Activated T-cell treated with anti-CD3 and anti-CD28 coated beads, Interleukin-2, amount 50 U/mL, for 24 hours (primary cell): ENCODE measurements at regions not wholly inside any gene's neighbourhood (a gene's known extent, or its start where the extent isn't known, plus 50 kb on each side); places are given as distances from the start of the nearest gene placed in this dataset.
"Not testable (repeated sequence)": the region's sequence is repeated elsewhere in the genome, so short reads cannot be mapped to it uniquely, and the experiment has no call there.

Source experiments
- DNase-seq: peaks from one replicate; pipeline ENCODE4 v3.0.0-alpha.2; 2020
- H3K27ac Mint-ChIP-seq: 2 replicates; pipeline ENCODE4 v1.8.0; 2020; ENCODE audit warnings: mild to moderate bottlenecking, mixed read lengths
- H3K27me3 Mint-ChIP-seq: 2 replicates; pipeline ENCODE4 v1.8.0; 2020; ENCODE audit warnings: mixed read lengths
- H3K36me3 Mint-ChIP-seq: 2 replicates; pipeline ENCODE4 v1.8.0; 2020; ENCODE audit warnings: low read depth, mixed read lengths
- H3K4me1 Mint-ChIP-seq: 2 replicates; pipeline ENCODE4 v1.8.0; 2020; ENCODE audit warnings: low read depth, mixed read lengths
- H3K4me3 Mint-ChIP-seq: 2 replicates; pipeline ENCODE4 v1.8.0; 2020; ENCODE audit warnings: mild to moderate bottlenecking, moderate library complexity, mixed read lengths
- H3K9me3 Mint-ChIP-seq: 2 replicates; pipeline ENCODE4 v1.8.0; 2020; ENCODE audit warnings: mixed read lengths

- not testable (repeated sequence) for H3K36me3 Mint-ChIP-seq, H3K4me3 Mint-ChIP-seq, DNase-seq, H3K27me3 Mint-ChIP-seq, H3K4me1 Mint-ChIP-seq, H3K9me3 Mint-ChIP-seq, H3K27ac Mint-ChIP-seq
These were observed 141.1 kb downstream of the SLCO4C1 start for GRCh38 chr5:102154791-102155605.

- no peak for DNase-seq
- no peaks in the 10 kb centered on the region for H3K9me3 Mint-ChIP-seq
- H3K4me1 Mint-ChIP-seq: no peaks in the 10 kb centered on the region
- no peak overlapping the region for H3K4me3 Mint-ChIP-seq
- H3K27me3 Mint-ChIP-seq: no peaks in the 10 kb centered on the region
- H3K27ac Mint-ChIP-seq: no peak overlapping the region
- no peaks in the 10 kb centered on the region for H3K36me3 Mint-ChIP-seq
These were observed 141.8 kb downstream of the SLCO4C1 start for GRCh38 chr5:102154291-102154690.

GRCh38 chr5:102153003-102153759, 142.9 kb downstream of the SLCO4C1 start:
- H3K36me3 Mint-ChIP-seq: no peaks in the 10 kb centered on the region
- DNase-seq: no peak
- H3K4me3 Mint-ChIP-seq: no peak overlapping the region
- no peaks in the 10 kb centered on the region for H3K9me3 Mint-ChIP-seq
- H3K27me3 Mint-ChIP-seq: no peaks in the 10 kb centered on the region
- H3K27ac Mint-ChIP-seq: no peak overlapping the region
- no peaks in the 10 kb centered on the region for H3K4me1 Mint-ChIP-seq

GRCh38 chr5:102139029-102139428, 157.1 kb downstream of the SLCO4C1 start:
- no peak for DNase-seq
- Mint-ChIP-seq H3K9me3 (no peaks in the 10 kb centered on the region), H3K36me3 (no peaks in the 10 kb centered on the region), H3K27ac (no peak overlapping the region), H3K4me3 (no peak overlapping the region), H3K27me3 (no peaks in the 10 kb centered on the region), H3K4me1 (no peaks in the 10 kb centered on the region)

GRCh38 chr5:102138243-102138653, 157.8 kb downstream of the SLCO4C1 start:
- no peaks in the 10 kb centered on the region for H3K27me3 Mint-ChIP-seq
- no peaks in the 10 kb centered on the region for H3K9me3 Mint-ChIP-seq
- no peaks in the 10 kb centered on the region for H3K4me1 Mint-ChIP-seq
- no peak overlapping the region for H3K27ac Mint-ChIP-seq
- H3K4me3 Mint-ChIP-seq: no peak overlapping the region
- H3K36me3 Mint-ChIP-seq: no peaks in the 10 kb centered on the region
- no peak for DNase-seq

- H3K4me3 Mint-ChIP-seq: no peak overlapping the region
- no peaks in the 10 kb centered on the region for H3K9me3 Mint-ChIP-seq
- no peak overlapping the region for H3K27ac Mint-ChIP-seq
- no peaks in the 10 kb centered on the region for H3K27me3 Mint-ChIP-seq
- H3K4me1 Mint-ChIP-seq: no peaks in the 10 kb centered on the region
- no peaks in the 10 kb centered on the region for H3K36me3 Mint-ChIP-seq
- no peak for DNase-seq
These were observed 165.2 kb downstream of the SLCO4C1 start for GRCh38 chr5:102130890-102131289.

GRCh38 chr5:102130386-102130785, 165.7 kb downstream of the SLCO4C1 start:
- Mint-ChIP-seq H3K27ac (no peak overlapping the region), H3K4me1 (no peaks in the 10 kb centered on the region)

GRCh38 chr5:102119252-102119651, 176.8 kb downstream of the SLCO4C1 start:
- H3K27me3 Mint-ChIP-seq: peaks cover 3% of the 10 kb centered on the region
- H3K9me3 Mint-ChIP-seq: no peaks in the 10 kb centered on the region
- no peaks in the 10 kb centered on the region for H3K36me3 Mint-ChIP-seq
- no peak for DNase-seq
- no peak overlapping the region for H3K27ac Mint-ChIP-seq
- H3K4me3 Mint-ChIP-seq: no peak overlapping the region
- no peaks in the 10 kb centered on the region for H3K4me1 Mint-ChIP-seq

More at GRCh38 chr5:102130386-102130785, 165.7 kb downstream of the SLCO4C1 start:
- Mint-ChIP-seq H3K36me3 (no peaks in the 10 kb centered on the region), H3K4me3 (no peak overlapping the region), H3K27me3 (no peaks in the 10 kb centered on the region), H3K9me3 (no peaks in the 10 kb centered on the region)
- DNase-seq: no peak

GRCh38 chr5:102115736-102116135, 180.3 kb downstream of the SLCO4C1 start:
- no peaks in the 10 kb centered on the region for H3K9me3 Mint-ChIP-seq
- no peaks in the 10 kb centered on the region for H3K36me3 Mint-ChIP-seq
- H3K4me3 Mint-ChIP-seq: no peak overlapping the region
- H3K27me3 Mint-ChIP-seq: peaks cover 3% of the 10 kb centered on the region
- no peaks in the 10 kb centered on the region for H3K4me1 Mint-ChIP-seq
- DNase-seq: no peak
- no peak overlapping the region for H3K27ac Mint-ChIP-seq

- DNase-seq: no peak
- no peaks in the 10 kb centered on the region for H3K4me1 Mint-ChIP-seq
- H3K36me3 Mint-ChIP-seq: no peaks in the 10 kb centered on the region
- no peak overlapping the region for H3K4me3 Mint-ChIP-seq
- H3K27ac Mint-ChIP-seq: no peak overlapping the region
- H3K9me3 Mint-ChIP-seq: no peaks in the 10 kb centered on the region
- peaks cover 3% of the 10 kb centered on the region for H3K27me3 Mint-ChIP-seq
These were observed 181.5 kb downstream of the SLCO4C1 start for GRCh38 chr5:102114525-102115069.

- no peaks in the 10 kb centered on the region for H3K36me3 Mint-ChIP-seq
- no peak overlapping the region for H3K27ac Mint-ChIP-seq
- no peaks in the 10 kb centered on the region for H3K27me3 Mint-ChIP-seq
- no peaks in the 10 kb centered on the region for H3K4me1 Mint-ChIP-seq
- no peak overlapping the region for H3K4me3 Mint-ChIP-seq
- no peaks in the 10 kb centered on the region for H3K9me3 Mint-ChIP-seq
- no peak for DNase-seq
These were observed 188.2 kb downstream of the SLCO4C1 start for GRCh38 chr5:102107865-102108264.

- no peak overlapping the region for H3K27ac Mint-ChIP-seq
- H3K4me1 Mint-ChIP-seq: no peaks in the 10 kb centered on the region
- no peaks in the 10 kb centered on the region for H3K36me3 Mint-ChIP-seq
- no peaks in the 10 kb centered on the region for H3K9me3 Mint-ChIP-seq
- H3K27me3 Mint-ChIP-seq: no peaks in the 10 kb centered on the region
- H3K4me3 Mint-ChIP-seq: no peak overlapping the region
- no peak for DNase-seq
These were observed 189.5 kb downstream of the SLCO4C1 start for GRCh38 chr5:102106599-102106998.

GRCh38 chr5:102099766-102100331, 196.2 kb downstream of the SLCO4C1 start:
- DNase-seq: no peak
- Mint-ChIP-seq H3K27me3 (no peaks in the 10 kb centered on the region), H3K4me1 (no peaks in the 10 kb centered on the region), H3K27ac (no peak overlapping the region), H3K36me3 (no peaks in the 10 kb centered on the region), H3K4me3 (no peak overlapping the region), H3K9me3 (peaks cover 2% of the 10 kb centered on the region)

GRCh38 chr5:102099083-102099482, 197.0 kb downstream of the SLCO4C1 start:
- not testable (repeated sequence) for H3K36me3 Mint-ChIP-seq, H3K4me1 Mint-ChIP-seq, H3K9me3 Mint-ChIP-seq, H3K27ac Mint-ChIP-seq, H3K4me3 Mint-ChIP-seq, H3K27me3 Mint-ChIP-seq, DNase-seq

GRCh38 chr5:102098606-102099005, 197.5 kb downstream of the SLCO4C1 start:
- not testable (repeated sequence) for H3K9me3 Mint-ChIP-seq, H3K4me1 Mint-ChIP-seq

More at GRCh38 chr5:102098606-102099005, 197.5 kb downstream of the SLCO4C1 start:
- H3K27me3 Mint-ChIP-seq, H3K4me3 Mint-ChIP-seq, H3K36me3 Mint-ChIP-seq, DNase-seq, H3K27ac Mint-ChIP-seq: not testable (repeated sequence)
